MCF 10A (cell line): ENCODE measurements at regions not wholly inside any gene's neighbourhood (a gene's known extent, or its start where the extent isn't known, plus 50 kb on each side); places are given as distances from the start of the nearest gene placed in this dataset.

ENCODE experiments used
- BruUV-seq: library from RNA; stranded (reverse); fragments of 400-500 nt; replicated peaks from 2 replicates; lab custom pipeline; 2021; lab: Mats Ljungman, UMichigan
- CTCF ChIA-PET: fragments of 300-600 bp; sonication (Branson Sonifier 250); formaldehyde crosslinking; extraction: SDS; loops from one replicate; lab custom pipeline; 2021; ENCODE audit warnings: antibody characterized with exemption, inconsistent platforms; lab: Yijun Ruan, JAX
- POLR2A ChIA-PET: fragments of 300-600, 350-650 bp; sonication (Branson Sonifier 250); formaldehyde crosslinking; extraction: SDS; loops from one replicate; lab custom pipeline; 2020; ENCODE audit warnings: antibody characterized with exemption, inconsistent platforms; lab: Yijun Ruan, JAX
- DNase-seq: peaks from one replicate; pipeline ENCODE4 v3.0.0-alpha.2; 2018; ENCODE audit not compliant: unreplicated experiment
- H3K27ac Mint-ChIP-seq: one replicate; pipeline ENCODE4 v1.8.0; 2022; ENCODE audit warnings: mild to moderate bottlenecking, low read depth, mixed read lengths; ENCODE audit not compliant: unreplicated experiment
- H3K27me3 Mint-ChIP-seq: one replicate; pipeline ENCODE4 v1.8.0; 2022; ENCODE audit warnings: mixed read lengths; ENCODE audit not compliant: insufficient read depth, unreplicated experiment
- H3K36me3 Mint-ChIP-seq: one replicate; pipeline ENCODE4 v1.8.0; 2022; ENCODE audit warnings: mild to moderate bottlenecking, moderate library complexity, mixed read lengths; ENCODE audit not compliant: insufficient read depth, unreplicated experiment
- H3K4me1 Mint-ChIP-seq: one replicate; pipeline ENCODE4 v1.8.0; 2022; ENCODE audit warnings: mixed read lengths; ENCODE audit not compliant: insufficient read depth, unreplicated experiment
- H3K4me3 Mint-ChIP-seq: one replicate; pipeline ENCODE4 v1.8.0; 2022; ENCODE audit warnings: mild to moderate bottlenecking, moderate library complexity, mixed read lengths; ENCODE audit not compliant: unreplicated experiment
- H3K9me3 Mint-ChIP-seq: one replicate; pipeline ENCODE4 v1.8.0; 2022; ENCODE audit warnings: mixed read lengths; ENCODE audit not compliant: unreplicated experiment
- intact Hi-C: fragments of 100-400 bp; cut with micrococcal nuclease; formaldehyde crosslinking; loops from 2 replicates; pipeline ENCODE4 v1.14.1; 2022
- TF ChIP-seq, protein P1 (sequence below): fragments of 200-600 bp; IDR thresholded peaks from one replicate; pipeline ENCODE4 v1.8.0; 2022; ENCODE audit warnings: antibody characterized with exemption, mild to moderate bottlenecking; ENCODE audit not compliant: unreplicated experiment

DNA sequence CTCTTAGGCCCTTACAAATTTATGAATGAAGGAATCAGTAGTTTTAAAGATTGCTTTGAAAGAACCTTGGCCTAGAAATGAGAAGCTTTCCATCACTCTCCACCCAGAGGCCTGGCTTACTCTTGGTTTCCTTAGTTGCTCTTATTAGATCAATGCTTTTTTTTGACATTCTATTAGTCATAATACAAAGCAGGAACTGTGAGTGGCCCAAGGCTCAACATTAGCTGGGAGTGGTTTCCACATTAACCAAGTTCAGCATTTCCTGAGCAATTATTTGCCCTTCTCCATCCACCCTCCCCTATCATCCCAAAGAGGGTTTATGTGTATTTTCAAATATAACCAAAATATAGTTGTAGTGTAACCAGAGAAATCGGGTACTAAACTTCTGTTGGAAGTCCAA, 103.4 kb upstream of the FAM204A start:
- H3K4me3 Mint-ChIP-seq: no peak overlapping the region
- intact Hi-C loops: no loop called here
- no peak overlapping the region for H3K27ac Mint-ChIP-seq
- CTCF ChIA-PET: interaction anchor here (3.0 kb wide), 1 partner anchor 14 kb away, joined by 11 read pairs; no protein-coding TSS in a partner anchor
- no peaks in the 10 kb centered on the region for H3K9me3 Mint-ChIP-seq
- DNase-seq: no peak
- BruUV-seq: no TSS peak
- H3K27me3 Mint-ChIP-seq: peaks cover 12% of the 10 kb centered on the region
- H3K36me3 Mint-ChIP-seq: peaks cover 4% of the 10 kb centered on the region
- POLR2A ChIA-PET: interaction anchor here (0.6 kb wide), 1 partner anchor 98 kb away, joined by 3 read pairs; no protein-coding TSS in a partner anchor
- H3K4me1 Mint-ChIP-seq: no peaks in the 10 kb centered on the region
- TF ChIP-seq, protein P1, sequence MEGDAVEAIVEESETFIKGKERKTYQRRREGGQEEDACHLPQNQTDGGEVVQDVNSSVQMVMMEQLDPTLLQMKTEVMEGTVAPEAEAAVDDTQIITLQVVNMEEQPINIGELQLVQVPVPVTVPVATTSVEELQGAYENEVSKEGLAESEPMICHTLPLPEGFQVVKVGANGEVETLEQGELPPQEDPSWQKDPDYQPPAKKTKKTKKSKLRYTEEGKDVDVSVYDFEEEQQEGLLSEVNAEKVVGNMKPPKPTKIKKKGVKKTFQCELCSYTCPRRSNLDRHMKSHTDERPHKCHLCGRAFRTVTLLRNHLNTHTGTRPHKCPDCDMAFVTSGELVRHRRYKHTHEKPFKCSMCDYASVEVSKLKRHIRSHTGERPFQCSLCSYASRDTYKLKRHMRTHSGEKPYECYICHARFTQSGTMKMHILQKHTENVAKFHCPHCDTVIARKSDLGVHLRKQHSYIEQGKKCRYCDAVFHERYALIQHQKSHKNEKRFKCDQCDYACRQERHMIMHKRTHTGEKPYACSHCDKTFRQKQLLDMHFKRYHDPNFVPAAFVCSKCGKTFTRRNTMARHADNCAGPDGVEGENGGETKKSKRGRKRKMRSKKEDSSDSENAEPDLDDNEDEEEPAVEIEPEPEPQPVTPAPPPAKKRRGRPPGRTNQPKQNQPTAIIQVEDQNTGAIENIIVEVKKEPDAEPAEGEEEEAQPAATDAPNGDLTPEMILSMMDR: no peak

DNA sequence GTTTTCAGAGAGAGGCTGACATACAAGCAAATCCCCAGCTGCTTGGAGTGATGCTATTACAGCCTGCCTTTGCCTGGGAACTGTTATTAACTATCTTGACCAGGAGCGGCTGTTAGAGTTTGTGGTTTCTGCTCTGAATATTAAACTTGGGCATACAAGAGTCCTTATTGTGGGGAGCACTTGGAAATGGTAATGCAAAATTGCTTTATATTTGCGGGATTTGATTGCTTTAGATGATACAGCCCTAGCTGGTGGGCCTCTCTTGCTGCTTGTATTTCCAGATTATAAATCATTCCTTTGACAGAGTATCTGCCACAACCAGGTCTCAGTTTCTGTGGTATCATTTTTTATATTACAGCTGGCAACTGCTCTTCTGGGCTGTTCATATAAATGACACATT, 101.9 kb upstream of the FAM204A start:
- intact Hi-C loops: no loop called here
- Mint-ChIP-seq H3K27me3 (no peaks in the 10 kb centered on the region), H3K36me3 (peaks cover 4% of the 10 kb centered on the region), H3K4me1 (no peaks in the 10 kb centered on the region), H3K27ac (no peak overlapping the region), H3K4me3 (no peak overlapping the region), H3K9me3 (no peaks in the 10 kb centered on the region)
- BruUV-seq: no TSS peak
- ChIA-PET CTCF (interaction anchor here (0.9 to 3.0 kb wide), 2 partner anchors 16 to 947 kb away, joined by 3 to 11 read pairs; no protein-coding TSS in a partner anchor), POLR2A (no interaction called here)
- no peak for DNase-seq
- TF ChIP-seq, protein P1: no peak

DNA sequence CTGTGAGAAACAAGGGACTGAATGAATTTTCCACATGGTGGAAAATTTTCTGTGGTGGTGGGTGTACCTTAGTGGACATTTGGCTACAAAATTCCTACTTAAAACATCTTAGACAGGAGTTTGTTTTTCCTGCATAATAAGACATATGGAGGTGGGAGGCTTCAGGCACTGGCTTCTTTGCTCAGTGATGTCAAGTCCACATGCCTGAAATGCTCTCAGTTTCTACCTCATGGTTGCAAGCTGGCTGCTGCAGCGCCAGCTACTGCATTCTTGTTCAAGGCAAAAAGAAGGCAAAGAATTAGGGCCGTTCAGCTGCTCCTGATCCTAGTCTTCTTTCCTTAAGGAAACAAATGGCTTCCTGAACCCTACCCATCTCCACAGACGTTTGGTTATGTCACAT, 99.9 kb upstream of the FAM204A start:
- Mint-ChIP-seq H3K4me3 (no peak overlapping the region), H3K36me3 (no peaks in the 10 kb centered on the region), H3K27me3 (no peaks in the 10 kb centered on the region), H3K9me3 (no peaks in the 10 kb centered on the region), H3K4me1 (no peaks in the 10 kb centered on the region), H3K27ac (no peak overlapping the region)
- BruUV-seq: no TSS peak
- TF ChIP-seq, protein P1: no peak
- intact Hi-C loops: no loop called here
- ChIA-PET POLR2A (no interaction called here), CTCF (interaction anchor here (0.9 kb wide), 1 partner anchor 9 kb away, joined by 5 read pairs; no protein-coding TSS in a partner anchor)
- DNase-seq: no peak

DNA sequence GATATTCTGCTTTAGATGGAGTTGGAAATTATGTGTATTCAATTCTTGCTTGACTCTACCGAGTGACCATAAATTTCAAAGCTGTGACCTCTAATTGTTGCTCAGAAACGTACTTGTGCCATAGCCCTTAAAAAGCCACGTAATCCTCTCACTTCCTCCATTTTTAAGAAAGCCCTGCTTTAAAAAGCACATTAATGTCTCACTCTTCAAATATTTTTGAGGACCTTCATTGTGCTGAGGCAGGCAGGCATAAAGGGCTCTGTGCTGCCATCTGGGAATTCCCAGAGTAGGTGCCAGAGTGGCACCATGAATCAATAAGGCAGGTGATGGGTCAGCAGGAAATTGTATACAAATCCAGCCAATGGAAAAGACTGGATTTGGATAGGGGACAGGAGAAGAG, 97.7 kb upstream of the FAM204A start:
- no peak overlapping the region for H3K27ac Mint-ChIP-seq
- TF ChIP-seq, protein P1: no peak
- H3K36me3 Mint-ChIP-seq: no peaks in the 10 kb centered on the region
- intact Hi-C loops: no loop called here
- BruUV-seq: no TSS peak
- no peak overlapping the region for H3K4me3 Mint-ChIP-seq
- ChIA-PET CTCF (interaction anchor here (1.0 kb wide), 1 partner anchor 20 kb away, joined by 9 read pairs; no protein-coding TSS in a partner anchor), POLR2A (no interaction called here)
- no peaks in the 10 kb centered on the region for H3K4me1 Mint-ChIP-seq
- no peaks in the 10 kb centered on the region for H3K9me3 Mint-ChIP-seq
- DNase-seq: no peak
- no peaks in the 10 kb centered on the region for H3K27me3 Mint-ChIP-seq
